NT2/D1 (cell line): ENCODE measurements at regions not wholly inside any gene's neighbourhood (a gene's known extent, or its start where the extent isn't known, plus 50 kb on each side); places are given as distances from the start of the nearest gene placed in this dataset.

Experiments
- SUZ12 ChIP-seq: IDR thresholded peaks from 2 replicates; pipeline ENCODE4 v1.6.1; 2011; ENCODE audit not compliant: insufficient read length, insufficient read depth; ENCODE audit errors: extremely low read depth
- YY1 ChIP-seq: IDR thresholded peaks from 2 replicates; pipeline ENCODE4 v1.6.1; 2011; ENCODE audit not compliant: insufficient read length, insufficient read depth
- ZNF274 ChIP-seq: IDR thresholded peaks from 2 replicates; pipeline ENCODE4 v1.6.1; 2011; ENCODE audit warnings: mild to moderate bottlenecking, low read depth, low read length

DNA sequence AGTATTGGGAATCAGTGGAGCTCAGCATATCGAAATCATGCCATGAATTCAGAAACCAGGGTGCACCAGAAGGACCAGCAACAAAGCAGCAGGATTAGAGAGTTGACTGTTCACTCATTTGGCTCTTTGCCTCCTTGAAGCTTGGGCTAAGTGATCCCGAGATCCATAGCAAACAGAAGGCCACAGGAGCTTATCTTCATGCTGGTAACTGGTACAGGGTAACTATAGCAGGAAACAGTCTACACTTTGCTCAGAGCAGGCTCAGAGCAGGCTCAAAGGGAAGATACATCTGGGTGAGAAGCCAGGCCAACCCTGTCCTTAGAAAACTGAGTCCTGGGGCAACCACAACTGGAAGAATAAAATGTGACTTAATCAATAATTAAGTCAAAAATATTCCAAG is 111.1 kb downstream of the GRIN2B start:
- TF ChIP-seq ZNF274 (no peak), YY1 (no peak), SUZ12 (no peak)
